ENCODE measurements at regions not wholly inside any gene's neighbourhood (a gene's known extent, or its start where the extent isn't known, plus 50 kb on each side); places are given as distances from the start of the nearest gene placed in this dataset.

GRCh38 chr5:20420991-20421595 is 433.1 kb upstream of the CDH18 start:
- DNase-seq (no peak), ATAC-seq (ENCODE audit: insufficient read depth, low read depth) (no peak)
- no peaks in the 10 kb centered on the region for H4K20me1 ChIP-seq (ENCODE audit: insufficient read depth, low read length)
- TF ChIP-seq EZH2 (IDR thresholded peaks at IDR 0.05; ENCODE audit: borderline replicate concordance, low read depth, low read length, severe bottlenecking) = no peak
- TF ChIP-seq CTCF (IDR thresholded peaks at IDR 0.05; ENCODE audit: borderline replicate concordance, extremely low read depth, low read length, poor library complexity, severe bottlenecking) = no peak
- no peak overlapping the region for H3K4me3 ChIP-seq (ENCODE audit: low read depth in 1 of 2, low read length in 2 of 2)
- no peak overlapping the region for H3K9ac ChIP-seq (ENCODE audit: low read depth, low read length)
- no peaks in the 10 kb centered on the region for H3K36me3 ChIP-seq (ENCODE audit: insufficient read depth, low read length)
- H2AFZ ChIP-seq (ENCODE audit: low read depth, low read length) = no peak overlapping the region
- no peak overlapping the region for H3K27ac ChIP-seq (ENCODE audit: low read length)
- no peaks in the 10 kb centered on the region for H3K9me3 ChIP-seq (ENCODE audit: insufficient read depth, low read length, severe bottlenecking)
- no peaks in the 10 kb centered on the region for H3K4me1 ChIP-seq (ENCODE audit: insufficient read depth, low read length)
- H3K4me2 ChIP-seq (ENCODE audit: insufficient read depth, low read length) = no peak overlapping the region
- H3K79me2 ChIP-seq (ENCODE audit: insufficient read depth, low read length) = no peaks in the 10 kb centered on the region
- no peaks in the 10 kb centered on the region for H3K27me3 ChIP-seq (ENCODE audit: insufficient read depth, low read length, poor library complexity)

Data from DND-41 (cell line).